ENCODE measurements at regions not wholly inside any gene's neighbourhood (a gene's known extent, or its start where the extent isn't known, plus 50 kb on each side); places are given as distances from the start of the nearest gene placed in this dataset.
"Not testable (repeated sequence)": the region's sequence is repeated elsewhere in the genome, so short reads cannot be mapped to it uniquely, and the experiment has no call there.

GRCh38 chr14:71240171-71240570 lies 332.9 kb downstream of the PCNX1 start:
- no peak for DNase-seq (ENCODE audit: low read depth)

- no peak for DNase-seq (ENCODE audit: low read depth)
Measured at GRCh38 chr14:71240866-71241520, 333.7 kb downstream of the PCNX1 start.

GRCh38 chr14:71242237-71242748 lies 335.0 kb downstream of the PCNX1 start:
- no peak for DNase-seq (ENCODE audit: low read depth)

- DNase-seq (ENCODE audit: low read depth): no peak
Measured at GRCh38 chr14:71243697-71244096, 336.4 kb downstream of the PCNX1 start.

GRCh38 chr14:71244341-71244740 lies 337.1 kb downstream of the PCNX1 start:
- DNase-seq (ENCODE audit: low read depth): no peak

GRCh38 chr14:71245659-71246361 lies 338.6 kb downstream of the PCNX1 start:
- no peak for DNase-seq (ENCODE audit: low read depth)

GRCh38 chr14:71246539-71246938 lies 339.3 kb downstream of the PCNX1 start:
- no peak for DNase-seq (ENCODE audit: low read depth)

- DNase-seq (ENCODE audit: low read depth): no peak
Measured at GRCh38 chr14:71247106-71247505, 339.8 kb downstream of the PCNX1 start.

GRCh38 chr14:71248194-71248593 lies 340.9 kb downstream of the PCNX1 start:
- no peak for DNase-seq (ENCODE audit: low read depth)

- DNase-seq (ENCODE audit: low read depth): no peak
Measured at GRCh38 chr14:71250347-71250746, 343.1 kb downstream of the PCNX1 start.

GRCh38 chr14:71250791-71251190 lies 343.5 kb downstream of the PCNX1 start:
- no peak for DNase-seq (ENCODE audit: low read depth)

GRCh38 chr14:71254091-71254719 lies 346.9 kb downstream of the PCNX1 start:
- DNase-seq (ENCODE audit: low read depth): not testable (repeated sequence)

GRCh38 chr14:71261206-71261605 lies 353.9 kb downstream of the PCNX1 start:
- no peak for DNase-seq (ENCODE audit: low read depth)

GRCh38 chr14:71262441-71262840 lies 355.2 kb downstream of the PCNX1 start:
- no peak for DNase-seq (ENCODE audit: low read depth)

GRCh38 chr14:71264260-71264659 lies 357.0 kb downstream of the PCNX1 start:
- no peak for DNase-seq (ENCODE audit: low read depth)

GRCh38 chr14:71267007-71267513 lies 359.8 kb downstream of the PCNX1 start:
- no peak for DNase-seq (ENCODE audit: low read depth)

GRCh38 chr14:71267691-71268090 lies 360.4 kb downstream of the PCNX1 start:
- DNase-seq (ENCODE audit: low read depth): no peak

GRCh38 chr14:71270111-71270510 lies 362.9 kb downstream of the PCNX1 start:
- no peak for DNase-seq (ENCODE audit: low read depth)

- no peak for DNase-seq (ENCODE audit: low read depth)
Measured at GRCh38 chr14:71271166-71271945, 364.1 kb downstream of the PCNX1 start.

- DNase-seq (ENCODE audit: low read depth): no peak
Measured at GRCh38 chr14:71273366-71273765, 366.1 kb downstream of the PCNX1 start.

GRCh38 chr14:71284048-71284447 lies 376.8 kb downstream of the PCNX1 start:
- no peak for DNase-seq (ENCODE audit: low read depth)

GRCh38 chr14:71286126-71286525 lies 378.9 kb downstream of the PCNX1 start:
- no peak for DNase-seq (ENCODE audit: low read depth)
